HCT116 (cell line): ENCODE measurements at regions not wholly inside any gene's neighbourhood (a gene's known extent, or its start where the extent isn't known, plus 50 kb on each side); places are given as distances from the start of the nearest gene placed in this dataset.

Source experiments
- ATAC-seq: fragments of 200-7000 bp; cut with Tn5 transposase; 2 replicates; pipeline ENCODE4 v1.9.1; 2020; ENCODE audit warnings: mild to moderate bottlenecking, moderate library complexity
- BruUV-seq: library from RNA; stranded (reverse); fragments of 400-500 nt; replicated peaks from 2 replicates; lab custom pipeline; 2021; lab: Mats Ljungman, UMichigan
- CTCF ChIA-PET: fragments of 300-600 bp; sonication (Branson Sonifier 250); formaldehyde crosslinking; loops from one replicate; lab custom pipeline; 2021; ENCODE audit warnings: antibody characterized with exemption; lab: Charles Lee
- POLR2A ChIA-PET: fragments of 300-600, 350-600 bp; sonication (Branson Sonifier 250); formaldehyde crosslinking; loops from one replicate; lab custom pipeline; 2021; ENCODE audit warnings: antibody characterized with exemption; lab: Charles Lee
- RAD21 ChIA-PET, 2 experiments: fragments of 300-600 bp; sonication (Branson Sonifier 250); formaldehyde crosslinking; loops; one replicate each; lab custom pipeline; 2023; ENCODE audit warnings: low total read pairs in 2 of 2; ENCODE audit not compliant: uncharacterized antibody in 2 of 2, unreplicated experiment in 2 of 2, low non-redundant PET in 1 of 2; lab: Charles Lee
- DNase-seq: peaks from one replicate; pipeline ENCODE4 v3.0.0-alpha.2; 2010; ENCODE audit warnings: low read depth, low spot score
- H2AFZ ChIP-seq: fragments of 200-600 bp; shearing (Covaris generic), sonication (generic); 2 replicates; pipeline ENCODE4 v1.6.1; 2017; ENCODE audit warnings: low read depth, mixed run types, mixed read lengths, antibody characterized with exemption, low read length; ENCODE audit not compliant: poor library complexity, severe bottlenecking
- H3K27ac ChIP-seq: 2 replicates; pipeline ENCODE4 v1.5.1; 2012; ENCODE audit warnings: low read depth, low read length
- H3K27me3 ChIP-seq: fragments of 200-600 bp; sonication (generic); 2 replicates; pipeline ENCODE4 v1.6.1; 2016; ENCODE audit warnings: mixed run types, low read length, mixed read lengths; ENCODE audit not compliant: insufficient read depth
- H3K36me3 ChIP-seq, 2 experiments: fragments of 200-500 bp in 1 of 2; fragments of 200-600 bp in 1 of 2; sonication (Bioruptor generic) in 1 of 2; sonication (generic) in 1 of 2; 2 replicates each; pipeline versions ENCODE4 v1.5.1 to v1.6.1; 2014 to 2016; ENCODE audit warnings: low read length in 2 of 2, inconsistent platforms in 1 of 2, mixed read lengths in 1 of 2, mixed run types in 1 of 2; ENCODE audit not compliant: insufficient read depth in 2 of 2, control insufficient read depth in 1 of 2
- H3K4me1 ChIP-seq, 2 experiments: fragments of 200-600 bp in 1 of 2; sonication (generic) in 1 of 2; 2 replicates each; pipeline versions ENCODE4 v1.5.1 to v1.6.1; 2012 to 2017; ENCODE audit warnings: low read length in 2 of 2, inconsistent platforms in 1 of 2, mild to moderate bottlenecking in 1 of 2, mixed read lengths in 1 of 2, mixed run types in 1 of 2, moderate library complexity in 1 of 2; ENCODE audit not compliant: insufficient read depth in 2 of 2, control insufficient read depth in 1 of 2
- H3K4me2 ChIP-seq: fragments of 200-600 bp; sonication (generic); 2 replicates; pipeline ENCODE4 v1.6.1; 2017; ENCODE audit warnings: mixed run types, low read length, mixed read lengths
- H3K4me3 ChIP-seq, 2 experiments: fragments of 200-600 bp in 1 of 2; sonication (generic) in 1 of 2; replicated peaks in 1 of 2; 2 replicates each; pipeline ENCODE4 v1.5.1; 2011 to 2016; ENCODE audit warnings: low read length in 2 of 2, control low read depth in 1 of 2, low read depth in 1 of 2, mild to moderate bottlenecking in 1 of 2, mixed read lengths in 1 of 2, mixed run types in 1 of 2
- H3K79me2 ChIP-seq: fragments of 200-600 bp; sonication (generic); 2 replicates; pipeline ENCODE4 v1.6.1; 2017; ENCODE audit warnings: mild to moderate bottlenecking, mixed run types, low read length, moderate library complexity, mixed read lengths; ENCODE audit not compliant: insufficient read depth
- H3K9ac ChIP-seq: fragments of 200-600 bp; sonication (generic); 2 replicates; pipeline ENCODE4 v1.6.1; 2016; ENCODE audit warnings: low read length, mixed read lengths
- H3K9me2 ChIP-seq: fragments of 200-600 bp; sonication (generic), shearing (Covaris generic); 2 replicates; pipeline ENCODE4 v1.6.1; 2017; ENCODE audit warnings: mixed run types, mild to moderate bottlenecking, moderate library complexity; ENCODE audit not compliant: insufficient read depth
- H3K9me3 ChIP-seq, 2 experiments: fragments of 200-500 bp in 1 of 2; fragments of 200-600 bp in 1 of 2; sonication (Bioruptor generic) in 1 of 2; sonication (generic) in 1 of 2; 2 replicates each; pipeline ENCODE4 v1.6.1; 2014 to 2017; ENCODE audit warnings: low read length in 2 of 2, mixed read lengths in 2 of 2, inconsistent platforms in 1 of 2, low read depth in 1 of 2, mild to moderate bottlenecking in 1 of 2, mixed run types in 1 of 2, moderate library complexity in 1 of 2; ENCODE audit not compliant: control insufficient read depth in 1 of 2, insufficient read depth in 1 of 2
- H4K20me1 ChIP-seq: fragments of 200-600 bp; sonication (generic), shearing (Covaris generic); 2 replicates; pipeline ENCODE4 v1.6.1; 2017; ENCODE audit warnings: mixed run types, mild to moderate bottlenecking, moderate library complexity; ENCODE audit not compliant: insufficient read depth
- CEBPB ChIP-seq: IDR thresholded peaks from 2 replicates; pipeline ENCODE4 v1.6.1; 2012; ENCODE audit warnings: low read depth
- ELF1 ChIP-seq: IDR thresholded peaks from 2 replicates; pipeline ENCODE4 v1.6.1; 2012; ENCODE audit warnings: low read depth, borderline replicate concordance
- FOSL1 ChIP-seq: IDR thresholded peaks from 2 replicates; pipeline ENCODE4 v1.6.1; 2012; ENCODE audit warnings: low read depth
- JUND ChIP-seq: IDR thresholded peaks from 2 replicates; pipeline ENCODE4 v1.6.1; 2012
- MAX ChIP-seq: IDR thresholded peaks from 2 replicates; pipeline ENCODE4 v1.6.1; 2012
- POLR2A ChIP-seq: IDR thresholded peaks from 2 replicates; pipeline ENCODE4 v1.7.0; 2011; ENCODE audit warnings: borderline replicate concordance; ENCODE audit not compliant: insufficient read depth, insufficient read length; ENCODE audit errors: extremely low read depth
- SIN3A ChIP-seq: IDR thresholded peaks from 2 replicates; pipeline ENCODE4 v1.6.1; 2012; ENCODE audit warnings: low read depth
- SRF ChIP-seq: IDR thresholded peaks from 2 replicates; pipeline ENCODE4 v1.6.1; 2012; ENCODE audit warnings: low read depth
- TCF7L2 ChIP-seq: IDR thresholded peaks from 2 replicates; pipeline ENCODE4 v1.7.0; 2011; ENCODE audit warnings: borderline replicate concordance, inconsistent platforms; ENCODE audit not compliant: insufficient read depth, insufficient read length; ENCODE audit errors: extremely low read depth
- YY1 ChIP-seq: IDR thresholded peaks from 2 replicates; pipeline ENCODE4 v1.6.1; 2011; ENCODE audit warnings: low read length, low read depth, moderate library complexity, mild to moderate bottlenecking; ENCODE audit not compliant: insufficient replicate concordance; ENCODE audit errors: extremely low read depth
- ZNF274 ChIP-seq: fragments of 200-500 bp; sonication (Bioruptor generic); IDR thresholded peaks from 2 replicates; pipeline ENCODE4 v1.6.1; 2014; ENCODE audit warnings: mild to moderate bottlenecking, low read depth, low read length, inconsistent platforms
- intact Hi-C: fragments of 100-400 bp; cut with micrococcal nuclease; formaldehyde crosslinking; loops from 2 replicates; pipeline ENCODE4 v1.10.0; 2022
- TF ChIP-seq, protein P1 (sequence below): IDR thresholded peaks from 2 replicates; pipeline ENCODE4 v1.6.1; 2011; ENCODE audit warnings: mild to moderate bottlenecking, low read length, moderate library complexity; ENCODE audit not compliant: insufficient replicate concordance; ENCODE audit errors: extremely low read depth
- TF ChIP-seq, protein P2 (sequence below): IDR thresholded peaks from 2 replicates; pipeline ENCODE4 v1.6.1; 2012
- TF ChIP-seq, protein P3 (sequence below): IDR thresholded peaks from 2 replicates; pipeline ENCODE4 v1.6.1; 2012; ENCODE audit warnings: low read depth
- TF ChIP-seq, protein P4 (sequence below), 3 experiments: fragments of 200-600 bp in 1 of 3; sonication (generic) in 1 of 3; IDR thresholded peaks in 2 of 3; conservative IDR thresholded peaks in 1 of 3; 2 replicates each; pipeline ENCODE4 v1.5.1; 2012 to 2017; ENCODE audit warnings: low read depth in 2 of 3, low read length in 2 of 3, antibody characterized with exemption in 1 of 3, borderline replicate concordance in 1 of 3, control low read depth in 1 of 3, mild to moderate bottlenecking in 1 of 3, mixed read lengths in 1 of 3, mixed run types in 1 of 3, moderate library complexity in 1 of 3; ENCODE audit not compliant: insufficient read depth in 1 of 3

- intact Hi-C loops: loop anchor here (10.0 kb wide), 1 partner anchor 69 kb away; no protein-coding TSS in a partner anchor
- H4K20me1 ChIP-seq: no peaks in the 10 kb centered on the region
- RAD21 ChIA-PET: no interaction called here
These were observed 942.6 kb upstream of the PRMT6 start for GRCh38 chr1:106113851-106114250.

More at GRCh38 chr1:106113851-106114250, 942.6 kb upstream of the PRMT6 start:
- H3K27me3 ChIP-seq: no peaks in the 10 kb centered on the region
- no peaks in the 10 kb centered on the region for H3K36me3 ChIP-seq
- H3K27ac ChIP-seq: no peak overlapping the region
- H3K9ac ChIP-seq: no peak overlapping the region
- H2AFZ ChIP-seq: no peak overlapping the region
- TF ChIP-seq POLR2A (no peak), SRF (no peak), ELF1 (no peak), TCF7L2 (no peak), ZNF274 (no peak), JUND (no peak), CEBPB (no peak), MAX (no peak), SIN3A (no peak), YY1 (no peak), FOSL1 (no peak)
- TF ChIP-seq, protein P1, sequence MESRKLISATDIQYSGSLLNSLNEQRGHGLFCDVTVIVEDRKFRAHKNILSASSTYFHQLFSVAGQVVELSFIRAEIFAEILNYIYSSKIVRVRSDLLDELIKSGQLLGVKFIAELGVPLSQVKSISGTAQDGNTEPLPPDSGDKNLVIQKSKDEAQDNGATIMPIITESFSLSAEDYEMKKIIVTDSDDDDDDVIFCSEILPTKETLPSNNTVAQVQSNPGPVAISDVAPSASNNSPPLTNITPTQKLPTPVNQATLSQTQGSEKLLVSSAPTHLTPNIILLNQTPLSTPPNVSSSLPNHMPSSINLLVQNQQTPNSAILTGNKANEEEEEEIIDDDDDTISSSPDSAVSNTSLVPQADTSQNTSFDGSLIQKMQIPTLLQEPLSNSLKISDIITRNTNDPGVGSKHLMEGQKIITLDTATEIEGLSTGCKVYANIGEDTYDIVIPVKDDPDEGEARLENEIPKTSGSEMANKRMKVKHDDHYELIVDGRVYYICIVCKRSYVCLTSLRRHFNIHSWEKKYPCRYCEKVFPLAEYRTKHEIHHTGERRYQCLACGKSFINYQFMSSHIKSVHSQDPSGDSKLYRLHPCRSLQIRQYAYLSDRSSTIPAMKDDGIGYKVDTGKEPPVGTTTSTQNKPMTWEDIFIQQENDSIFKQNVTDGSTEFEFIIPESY: no peak
- TF ChIP-seq, protein P2, sequence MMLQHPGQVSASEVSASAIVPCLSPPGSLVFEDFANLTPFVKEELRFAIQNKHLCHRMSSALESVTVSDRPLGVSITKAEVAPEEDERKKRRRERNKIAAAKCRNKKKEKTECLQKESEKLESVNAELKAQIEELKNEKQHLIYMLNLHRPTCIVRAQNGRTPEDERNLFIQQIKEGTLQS: no peak
- TF ChIP-seq, protein P3, sequence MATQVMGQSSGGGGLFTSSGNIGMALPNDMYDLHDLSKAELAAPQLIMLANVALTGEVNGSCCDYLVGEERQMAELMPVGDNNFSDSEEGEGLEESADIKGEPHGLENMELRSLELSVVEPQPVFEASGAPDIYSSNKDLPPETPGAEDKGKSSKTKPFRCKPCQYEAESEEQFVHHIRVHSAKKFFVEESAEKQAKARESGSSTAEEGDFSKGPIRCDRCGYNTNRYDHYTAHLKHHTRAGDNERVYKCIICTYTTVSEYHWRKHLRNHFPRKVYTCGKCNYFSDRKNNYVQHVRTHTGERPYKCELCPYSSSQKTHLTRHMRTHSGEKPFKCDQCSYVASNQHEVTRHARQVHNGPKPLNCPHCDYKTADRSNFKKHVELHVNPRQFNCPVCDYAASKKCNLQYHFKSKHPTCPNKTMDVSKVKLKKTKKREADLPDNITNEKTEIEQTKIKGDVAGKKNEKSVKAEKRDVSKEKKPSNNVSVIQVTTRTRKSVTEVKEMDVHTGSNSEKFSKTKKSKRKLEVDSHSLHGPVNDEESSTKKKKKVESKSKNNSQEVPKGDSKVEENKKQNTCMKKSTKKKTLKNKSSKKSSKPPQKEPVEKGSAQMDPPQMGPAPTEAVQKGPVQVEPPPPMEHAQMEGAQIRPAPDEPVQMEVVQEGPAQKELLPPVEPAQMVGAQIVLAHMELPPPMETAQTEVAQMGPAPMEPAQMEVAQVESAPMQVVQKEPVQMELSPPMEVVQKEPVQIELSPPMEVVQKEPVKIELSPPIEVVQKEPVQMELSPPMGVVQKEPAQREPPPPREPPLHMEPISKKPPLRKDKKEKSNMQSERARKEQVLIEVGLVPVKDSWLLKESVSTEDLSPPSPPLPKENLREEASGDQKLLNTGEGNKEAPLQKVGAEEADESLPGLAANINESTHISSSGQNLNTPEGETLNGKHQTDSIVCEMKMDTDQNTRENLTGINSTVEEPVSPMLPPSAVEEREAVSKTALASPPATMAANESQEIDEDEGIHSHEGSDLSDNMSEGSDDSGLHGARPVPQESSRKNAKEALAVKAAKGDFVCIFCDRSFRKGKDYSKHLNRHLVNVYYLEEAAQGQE: no peak
- TF ChIP-seq, protein P4, sequence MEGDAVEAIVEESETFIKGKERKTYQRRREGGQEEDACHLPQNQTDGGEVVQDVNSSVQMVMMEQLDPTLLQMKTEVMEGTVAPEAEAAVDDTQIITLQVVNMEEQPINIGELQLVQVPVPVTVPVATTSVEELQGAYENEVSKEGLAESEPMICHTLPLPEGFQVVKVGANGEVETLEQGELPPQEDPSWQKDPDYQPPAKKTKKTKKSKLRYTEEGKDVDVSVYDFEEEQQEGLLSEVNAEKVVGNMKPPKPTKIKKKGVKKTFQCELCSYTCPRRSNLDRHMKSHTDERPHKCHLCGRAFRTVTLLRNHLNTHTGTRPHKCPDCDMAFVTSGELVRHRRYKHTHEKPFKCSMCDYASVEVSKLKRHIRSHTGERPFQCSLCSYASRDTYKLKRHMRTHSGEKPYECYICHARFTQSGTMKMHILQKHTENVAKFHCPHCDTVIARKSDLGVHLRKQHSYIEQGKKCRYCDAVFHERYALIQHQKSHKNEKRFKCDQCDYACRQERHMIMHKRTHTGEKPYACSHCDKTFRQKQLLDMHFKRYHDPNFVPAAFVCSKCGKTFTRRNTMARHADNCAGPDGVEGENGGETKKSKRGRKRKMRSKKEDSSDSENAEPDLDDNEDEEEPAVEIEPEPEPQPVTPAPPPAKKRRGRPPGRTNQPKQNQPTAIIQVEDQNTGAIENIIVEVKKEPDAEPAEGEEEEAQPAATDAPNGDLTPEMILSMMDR (IDR thresholded peaks at IDR 0.05 in 2 of 3, conservative IDR thresholded peaks at IDR 0.05 in 1 of 3; ENCODE audit: borderline replicate concordance in 1 of 3, insufficient read depth in 1 of 3, low read depth in 2 of 3, low read length in 2 of 3): no peak
- ATAC-seq (no peak), DNase-seq (no peak)
- H3K9me2 ChIP-seq: no peaks in the 10 kb centered on the region
- no peak overlapping the region for H3K4me3 ChIP-seq
- ChIA-PET CTCF (no interaction called here), POLR2A (no interaction called here)
- H3K9me3 ChIP-seq: peaks cover 8 to 10% of the 10 kb centered on the region in 2 experiments; a peak in 3 of 4 replicates
- H3K4me1 ChIP-seq: no peaks in the 10 kb centered on the region
- H3K4me2 ChIP-seq: no peak overlapping the region
- no peaks in the 10 kb centered on the region for H3K79me2 ChIP-seq
- BruUV-seq: no TSS peak
